ENCODE measurements at regions not wholly inside any gene's neighbourhood (a gene's known extent, or its start where the extent isn't known, plus 50 kb on each side); places are given as distances from the start of the nearest gene placed in this dataset.

GRCh38 chr10:60560451-60560850 lies 170.8 kb upstream of the ANK3 start:
- no peak for DNase-seq (ENCODE audit: low spot score in 2 of 2, unreplicated experiment in 2 of 2)
- Mint-ChIP-seq H3K36me3 (peaks cover 20% of the 10 kb centered on the region), H3K9me3 (peaks cover 20% of the 10 kb centered on the region), H3K27ac (no peak overlapping the region), H3K4me1 (peaks cover 5% of the 10 kb centered on the region), H3K27me3 (ENCODE audit: low read depth) (no peaks in the 10 kb centered on the region), H3K4me3 (no peak overlapping the region)
- no peak for TF ChIP-seq CTCF (IDR thresholded peaks at IDR 0.05; ENCODE audit: unreplicated experiment)

- Mint-ChIP-seq H3K4me1 (no peaks in the 10 kb centered on the region), H3K4me3 (no peak overlapping the region), H3K27ac (no peak overlapping the region), H3K27me3 (ENCODE audit: low read depth) (no peaks in the 10 kb centered on the region), H3K9me3 (peaks cover 19% of the 10 kb centered on the region), H3K36me3 (peaks cover 25% of the 10 kb centered on the region)
- no peak for DNase-seq (ENCODE audit: low spot score in 2 of 2, unreplicated experiment in 2 of 2)
- TF ChIP-seq CTCF (IDR thresholded peaks at IDR 0.05; ENCODE audit: unreplicated experiment) = no peak
Measured at GRCh38 chr10:60555700-60556099, 166.0 kb upstream of the ANK3 start.

GRCh38 chr10:60549686-60550085 lies 160.0 kb upstream of the ANK3 start:
- no peaks in the 10 kb centered on the region for H3K4me1 Mint-ChIP-seq
- H3K27ac Mint-ChIP-seq = peak overlapping the region; percentile 25
- H3K9me3 Mint-ChIP-seq = peaks cover 10% of the 10 kb centered on the region
- no peaks in the 10 kb centered on the region for H3K27me3 Mint-ChIP-seq (ENCODE audit: low read depth)
- peaks cover 14% of the 10 kb centered on the region for H3K36me3 Mint-ChIP-seq
- DNase-seq (ENCODE audit: low spot score in 2 of 2, unreplicated experiment in 2 of 2) = no peak
- no peak for TF ChIP-seq CTCF (IDR thresholded peaks at IDR 0.05; ENCODE audit: unreplicated experiment)
- H3K4me3 Mint-ChIP-seq = no peak overlapping the region

GRCh38 chr10:60542657-60543056 lies 153.0 kb upstream of the ANK3 start:
- no peak for DNase-seq (ENCODE audit: low spot score in 2 of 2, unreplicated experiment in 2 of 2)
- Mint-ChIP-seq H3K9me3 (peaks cover 6% of the 10 kb centered on the region), H3K36me3 (no peaks in the 10 kb centered on the region), H3K4me3 (no peak overlapping the region), H3K27ac (no peak overlapping the region), H3K4me1 (peaks cover 22% of the 10 kb centered on the region), H3K27me3 (ENCODE audit: low read depth) (no peaks in the 10 kb centered on the region)
- TF ChIP-seq CTCF (IDR thresholded peaks at IDR 0.05; ENCODE audit: unreplicated experiment) = no peak

GRCh38 chr10:60541451-60541850 lies 151.8 kb upstream of the ANK3 start:
- peaks cover 24% of the 10 kb centered on the region for H3K4me1 Mint-ChIP-seq
- no peak overlapping the region for H3K4me3 Mint-ChIP-seq
- H3K36me3 Mint-ChIP-seq = no peaks in the 10 kb centered on the region
- no peak overlapping the region for H3K27ac Mint-ChIP-seq
- peaks cover 6% of the 10 kb centered on the region for H3K9me3 Mint-ChIP-seq
- TF ChIP-seq CTCF (IDR thresholded peaks at IDR 0.05; ENCODE audit: unreplicated experiment) = no peak
- DNase-seq (ENCODE audit: low spot score in 2 of 2, unreplicated experiment in 2 of 2) = no peak
- no peaks in the 10 kb centered on the region for H3K27me3 Mint-ChIP-seq (ENCODE audit: low read depth)

GRCh38 chr10:60537697-60538096 lies 148.0 kb upstream of the ANK3 start:
- H3K27me3 Mint-ChIP-seq (ENCODE audit: low read depth) = no peaks in the 10 kb centered on the region
- peaks cover 2% of the 10 kb centered on the region for H3K36me3 Mint-ChIP-seq
- DNase-seq (ENCODE audit: low spot score in 2 of 2, unreplicated experiment in 2 of 2) = no peak
- peaks cover 6% of the 10 kb centered on the region for H3K9me3 Mint-ChIP-seq
- peaks cover 24% of the 10 kb centered on the region for H3K4me1 Mint-ChIP-seq
- no peak overlapping the region for H3K27ac Mint-ChIP-seq
- no peak overlapping the region for H3K4me3 Mint-ChIP-seq
- no peak for TF ChIP-seq CTCF (IDR thresholded peaks at IDR 0.05; ENCODE audit: unreplicated experiment)
